HCT116 (cell line): ENCODE measurements at regions not wholly inside any gene's neighbourhood (a gene's known extent, or its start where the extent isn't known, plus 50 kb on each side); places are given as distances from the start of the nearest gene placed in this dataset.

Source experiments
- ATAC-seq: fragments of 200-7000 bp; cut with Tn5 transposase; 2 replicates; pipeline ENCODE4 v1.9.1; 2020; ENCODE audit warnings: mild to moderate bottlenecking, moderate library complexity
- BruUV-seq: library from RNA; stranded (reverse); fragments of 400-500 nt; replicated peaks from 2 replicates; lab custom pipeline; 2021; lab: Mats Ljungman, UMichigan
- CTCF ChIA-PET: fragments of 300-600 bp; sonication (Branson Sonifier 250); formaldehyde crosslinking; loops from one replicate; lab custom pipeline; 2021; ENCODE audit warnings: antibody characterized with exemption; lab: Charles Lee
- POLR2A ChIA-PET: fragments of 300-600, 350-600 bp; sonication (Branson Sonifier 250); formaldehyde crosslinking; loops from one replicate; lab custom pipeline; 2021; ENCODE audit warnings: antibody characterized with exemption; lab: Charles Lee
- RAD21 ChIA-PET, 2 experiments: fragments of 300-600 bp; sonication (Branson Sonifier 250); formaldehyde crosslinking; loops; one replicate each; lab custom pipeline; 2023; ENCODE audit warnings: low total read pairs in 2 of 2; ENCODE audit not compliant: uncharacterized antibody in 2 of 2, unreplicated experiment in 2 of 2, low non-redundant PET in 1 of 2; lab: Charles Lee
- DNase-seq: peaks from one replicate; pipeline ENCODE4 v3.0.0-alpha.2; 2010; ENCODE audit warnings: low read depth, low spot score
- H2AFZ ChIP-seq: fragments of 200-600 bp; shearing (Covaris generic), sonication (generic); 2 replicates; pipeline ENCODE4 v1.6.1; 2017; ENCODE audit warnings: low read depth, mixed run types, mixed read lengths, antibody characterized with exemption, low read length; ENCODE audit not compliant: poor library complexity, severe bottlenecking
- H3K27ac ChIP-seq: 2 replicates; pipeline ENCODE4 v1.5.1; 2012; ENCODE audit warnings: low read depth, low read length
- H3K27me3 ChIP-seq: fragments of 200-600 bp; sonication (generic); 2 replicates; pipeline ENCODE4 v1.6.1; 2016; ENCODE audit warnings: mixed run types, low read length, mixed read lengths; ENCODE audit not compliant: insufficient read depth
- H3K36me3 ChIP-seq, 2 experiments: fragments of 200-500 bp in 1 of 2; fragments of 200-600 bp in 1 of 2; sonication (Bioruptor generic) in 1 of 2; sonication (generic) in 1 of 2; 2 replicates each; pipeline versions ENCODE4 v1.5.1 to v1.6.1; 2014 to 2016; ENCODE audit warnings: low read length in 2 of 2, inconsistent platforms in 1 of 2, mixed read lengths in 1 of 2, mixed run types in 1 of 2; ENCODE audit not compliant: insufficient read depth in 2 of 2, control insufficient read depth in 1 of 2
- H3K4me1 ChIP-seq, 2 experiments: fragments of 200-600 bp in 1 of 2; sonication (generic) in 1 of 2; 2 replicates each; pipeline versions ENCODE4 v1.5.1 to v1.6.1; 2012 to 2017; ENCODE audit warnings: low read length in 2 of 2, inconsistent platforms in 1 of 2, mild to moderate bottlenecking in 1 of 2, mixed read lengths in 1 of 2, mixed run types in 1 of 2, moderate library complexity in 1 of 2; ENCODE audit not compliant: insufficient read depth in 2 of 2, control insufficient read depth in 1 of 2
- H3K4me2 ChIP-seq: fragments of 200-600 bp; sonication (generic); 2 replicates; pipeline ENCODE4 v1.6.1; 2017; ENCODE audit warnings: mixed run types, low read length, mixed read lengths
- H3K4me3 ChIP-seq, 2 experiments: fragments of 200-600 bp in 1 of 2; sonication (generic) in 1 of 2; replicated peaks in 1 of 2; 2 replicates each; pipeline ENCODE4 v1.5.1; 2011 to 2016; ENCODE audit warnings: low read length in 2 of 2, control low read depth in 1 of 2, low read depth in 1 of 2, mild to moderate bottlenecking in 1 of 2, mixed read lengths in 1 of 2, mixed run types in 1 of 2
- H3K79me2 ChIP-seq: fragments of 200-600 bp; sonication (generic); 2 replicates; pipeline ENCODE4 v1.6.1; 2017; ENCODE audit warnings: mild to moderate bottlenecking, mixed run types, low read length, moderate library complexity, mixed read lengths; ENCODE audit not compliant: insufficient read depth
- H3K9ac ChIP-seq: fragments of 200-600 bp; sonication (generic); 2 replicates; pipeline ENCODE4 v1.6.1; 2016; ENCODE audit warnings: low read length, mixed read lengths
- H3K9me2 ChIP-seq: fragments of 200-600 bp; sonication (generic), shearing (Covaris generic); 2 replicates; pipeline ENCODE4 v1.6.1; 2017; ENCODE audit warnings: mixed run types, mild to moderate bottlenecking, moderate library complexity; ENCODE audit not compliant: insufficient read depth
- H3K9me3 ChIP-seq, 2 experiments: fragments of 200-500 bp in 1 of 2; fragments of 200-600 bp in 1 of 2; sonication (Bioruptor generic) in 1 of 2; sonication (generic) in 1 of 2; 2 replicates each; pipeline ENCODE4 v1.6.1; 2014 to 2017; ENCODE audit warnings: low read length in 2 of 2, mixed read lengths in 2 of 2, inconsistent platforms in 1 of 2, low read depth in 1 of 2, mild to moderate bottlenecking in 1 of 2, mixed run types in 1 of 2, moderate library complexity in 1 of 2; ENCODE audit not compliant: control insufficient read depth in 1 of 2, insufficient read depth in 1 of 2
- H4K20me1 ChIP-seq: fragments of 200-600 bp; sonication (generic), shearing (Covaris generic); 2 replicates; pipeline ENCODE4 v1.6.1; 2017; ENCODE audit warnings: mixed run types, mild to moderate bottlenecking, moderate library complexity; ENCODE audit not compliant: insufficient read depth
- ATF3 ChIP-seq: IDR thresholded peaks from 2 replicates; pipeline ENCODE4 v1.6.1; 2012
- CBX3 ChIP-seq: IDR thresholded peaks from 2 replicates; pipeline ENCODE4 v1.6.1; 2012; ENCODE audit warnings: low read depth
- CEBPB ChIP-seq: IDR thresholded peaks from 2 replicates; pipeline ENCODE4 v1.6.1; 2012; ENCODE audit warnings: low read depth
- CTCF ChIP-seq, 3 experiments: fragments of 200-600 bp in 1 of 3; sonication (generic) in 1 of 3; IDR thresholded peaks in 2 of 3; conservative IDR thresholded peaks in 1 of 3; 2 replicates each; pipeline ENCODE4 v1.5.1; 2012 to 2017; ENCODE audit warnings: low read depth in 2 of 3, low read length in 2 of 3, antibody characterized with exemption in 1 of 3, borderline replicate concordance in 1 of 3, control low read depth in 1 of 3, mild to moderate bottlenecking in 1 of 3, mixed read lengths in 1 of 3, mixed run types in 1 of 3, moderate library complexity in 1 of 3; ENCODE audit not compliant: insufficient read depth in 1 of 3
- EGR1 ChIP-seq: IDR thresholded peaks from 2 replicates; pipeline ENCODE4 v1.6.1; 2012; ENCODE audit warnings: low read depth
- EZH2 ChIP-seq: fragments of 200-600 bp; sonication (generic); IDR thresholded peaks from 2 replicates; pipeline ENCODE4 v1.6.1; 2017; ENCODE audit warnings: antibody characterized with exemption, mixed run types
- EZH2phosphoT487 ChIP-seq: fragments of 200-600 bp; IDR thresholded peaks from 2 replicates; pipeline ENCODE4 v1.6.1; 2018; ENCODE audit warnings: antibody characterized with exemption, borderline replicate concordance
- FOSL1 ChIP-seq: IDR thresholded peaks from 2 replicates; pipeline ENCODE4 v1.6.1; 2012; ENCODE audit warnings: low read depth
- JUND ChIP-seq: IDR thresholded peaks from 2 replicates; pipeline ENCODE4 v1.6.1; 2012
- MAX ChIP-seq: IDR thresholded peaks from 2 replicates; pipeline ENCODE4 v1.6.1; 2012
- POLR2A ChIP-seq: IDR thresholded peaks from 2 replicates; pipeline ENCODE4 v1.7.0; 2011; ENCODE audit warnings: borderline replicate concordance; ENCODE audit not compliant: insufficient read depth, insufficient read length; ENCODE audit errors: extremely low read depth
- POLR2AphosphoS5 ChIP-seq: IDR thresholded peaks from 2 replicates; pipeline ENCODE4 v1.6.1; 2011; ENCODE audit warnings: mild to moderate bottlenecking, low read depth, low read length, moderate library complexity
- RAD21 ChIP-seq: IDR thresholded peaks from 2 replicates; pipeline ENCODE4 v1.6.1; 2012; ENCODE audit warnings: low read depth, mild to moderate bottlenecking
- REST ChIP-seq: IDR thresholded peaks from 2 replicates; pipeline ENCODE4 v1.6.1; 2012; ENCODE audit warnings: low read depth
- SIN3A ChIP-seq: IDR thresholded peaks from 2 replicates; pipeline ENCODE4 v1.6.1; 2012; ENCODE audit warnings: low read depth
- SP1 ChIP-seq: IDR thresholded peaks from 2 replicates; pipeline ENCODE4 v1.6.1; 2012; ENCODE audit warnings: low read depth
- TCF7L2 ChIP-seq: IDR thresholded peaks from 2 replicates; pipeline ENCODE4 v1.7.0; 2011; ENCODE audit warnings: borderline replicate concordance, inconsistent platforms; ENCODE audit not compliant: insufficient read depth, insufficient read length; ENCODE audit errors: extremely low read depth
- YY1 ChIP-seq: IDR thresholded peaks from 2 replicates; pipeline ENCODE4 v1.6.1; 2011; ENCODE audit warnings: low read length, low read depth, moderate library complexity, mild to moderate bottlenecking; ENCODE audit not compliant: insufficient replicate concordance; ENCODE audit errors: extremely low read depth
- ZFX ChIP-seq: fragments of 450-650 bp; IDR thresholded peaks from 2 replicates; pipeline ENCODE4 v1.6.1; 2017
- ZNF274 ChIP-seq: fragments of 200-500 bp; sonication (Bioruptor generic); IDR thresholded peaks from 2 replicates; pipeline ENCODE4 v1.6.1; 2014; ENCODE audit warnings: mild to moderate bottlenecking, low read depth, low read length, inconsistent platforms
- intact Hi-C: fragments of 100-400 bp; cut with micrococcal nuclease; formaldehyde crosslinking; loops from 2 replicates; pipeline ENCODE4 v1.10.0; 2022

- intact Hi-C loops, result no loop called here
- ChIA-PET CTCF (no interaction called here), POLR2A (no interaction called here), RAD21 (no interaction called here)
- H3K4me2 ChIP-seq, result no peak overlapping the region
- no peaks in the 10 kb centered on the region for H3K9me3 ChIP-seq
- no peak for ATAC-seq
- H4K20me1 ChIP-seq, result no peaks in the 10 kb centered on the region
- H3K4me1 ChIP-seq, result no peaks in the 10 kb centered on the region
- H3K4me3 ChIP-seq, result no peak overlapping the region
- TF ChIP-seq RAD21 (no peak), JUND (no peak), CBX3 (no peak), ZFX (no peak), REST (no peak), EGR1 (no peak), ATF3 (no peak), YY1 (no peak), POLR2A (no peak), ZNF274 (no peak), SP1 (no peak), TCF7L2 (no peak), POLR2AphosphoS5 (no peak), MAX (no peak), SIN3A (no peak), EZH2phosphoT487 (no peak), EZH2 (no peak), FOSL1 (no peak), CTCF (IDR thresholded peaks at IDR 0.05 in 2 of 3, conservative IDR thresholded peaks at IDR 0.05 in 1 of 3; ENCODE audit: borderline replicate concordance in 1 of 3, insufficient read depth in 1 of 3, low read depth in 2 of 3, low read length in 2 of 3) (no peak), CEBPB (no peak)
- H3K27ac ChIP-seq, result no peak overlapping the region
- H3K27me3 ChIP-seq, result no peaks in the 10 kb centered on the region
- no peak overlapping the region for H3K9ac ChIP-seq
- no peaks in the 10 kb centered on the region for H3K9me2 ChIP-seq
- BruUV-seq, result no TSS peak
- no peaks in the 10 kb centered on the region for H3K79me2 ChIP-seq
- H3K36me3 ChIP-seq, result no peaks in the 10 kb centered on the region
- no peak overlapping the region for H2AFZ ChIP-seq
- no peak for DNase-seq
Measured at GRCh38 chr4:158964114-158964727, 138.7 kb upstream of the RAPGEF2 start.
